ENCODE measurements at regions not wholly inside any gene's neighbourhood (a gene's known extent, or its start where the extent isn't known, plus 50 kb on each side); places are given as distances from the start of the nearest gene placed in this dataset.

DNA sequence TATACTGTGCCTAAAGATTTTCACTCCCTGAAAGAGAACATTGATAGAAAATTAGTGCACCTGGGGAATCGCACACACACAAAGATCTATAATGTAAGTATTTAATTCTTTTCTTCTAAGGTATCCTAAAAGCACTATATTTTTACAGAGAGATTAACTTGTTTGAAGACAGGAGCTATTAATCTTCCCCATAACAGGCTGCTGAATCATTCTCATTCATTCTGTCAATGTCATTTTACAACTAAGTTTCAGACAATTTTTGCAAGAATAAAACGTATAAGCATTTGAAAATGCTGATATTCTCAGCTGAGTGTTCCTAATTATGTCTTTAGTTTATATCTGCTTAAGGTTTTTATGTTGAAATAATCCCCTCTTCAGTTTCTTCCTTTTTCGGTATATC lies 776.7 kb downstream of the NXPH1 start:
- CTCF ChIA-PET, result no interaction called here
- DNase-seq, result no peak
- Histone ChIP-seq H3K9me2 (ENCODE audit: insufficient read depth) (no peaks in the 10 kb centered on the region), H3K4me3 (no peak overlapping the region), H3K27ac (no peak overlapping the region), H3F3A (ENCODE audit: insufficient read depth, low read depth) (no peaks in the 10 kb centered on the region), H3K79me2 (ENCODE audit: low read depth) (no peaks in the 10 kb centered on the region), H3K4me1 (replicated peaks; ENCODE audit: insufficient read depth) (no peaks in the 10 kb centered on the region), H3K27me3 (ENCODE audit: insufficient read depth, low read depth) (no peaks in the 10 kb centered on the region), H3K36me3 (ENCODE audit: low read depth) (no peaks in the 10 kb centered on the region), H3K9me3 (ENCODE audit: insufficient read depth, low read depth) (no peaks in the 10 kb centered on the region), H2AFZ (no peak overlapping the region), H3K4me2 (no peak overlapping the region), H4K20me1 (ENCODE audit: insufficient read depth) (no peaks in the 10 kb centered on the region)
- POLR2A ChIA-PET (ENCODE audit: unreplicated experiment), result no interaction called here
- intact Hi-C loops (cut with micrococcal nuclease; ENCODE audit: unreplicated experiment), result no loop called here
- TF ChIP-seq EZH2 (IDR thresholded peaks at IDR 0.05; ENCODE audit: low read depth), result no peak
- TF ChIP-seq, protein P1, sequence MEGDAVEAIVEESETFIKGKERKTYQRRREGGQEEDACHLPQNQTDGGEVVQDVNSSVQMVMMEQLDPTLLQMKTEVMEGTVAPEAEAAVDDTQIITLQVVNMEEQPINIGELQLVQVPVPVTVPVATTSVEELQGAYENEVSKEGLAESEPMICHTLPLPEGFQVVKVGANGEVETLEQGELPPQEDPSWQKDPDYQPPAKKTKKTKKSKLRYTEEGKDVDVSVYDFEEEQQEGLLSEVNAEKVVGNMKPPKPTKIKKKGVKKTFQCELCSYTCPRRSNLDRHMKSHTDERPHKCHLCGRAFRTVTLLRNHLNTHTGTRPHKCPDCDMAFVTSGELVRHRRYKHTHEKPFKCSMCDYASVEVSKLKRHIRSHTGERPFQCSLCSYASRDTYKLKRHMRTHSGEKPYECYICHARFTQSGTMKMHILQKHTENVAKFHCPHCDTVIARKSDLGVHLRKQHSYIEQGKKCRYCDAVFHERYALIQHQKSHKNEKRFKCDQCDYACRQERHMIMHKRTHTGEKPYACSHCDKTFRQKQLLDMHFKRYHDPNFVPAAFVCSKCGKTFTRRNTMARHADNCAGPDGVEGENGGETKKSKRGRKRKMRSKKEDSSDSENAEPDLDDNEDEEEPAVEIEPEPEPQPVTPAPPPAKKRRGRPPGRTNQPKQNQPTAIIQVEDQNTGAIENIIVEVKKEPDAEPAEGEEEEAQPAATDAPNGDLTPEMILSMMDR (conservative IDR thresholded peaks at IDR 0.05), result no peak
- BruUV-seq (replicated peaks), result no TSS peak

- BruUV-seq (replicated peaks), result no TSS peak
- no peaks in the 10 kb centered on the region for H3F3A ChIP-seq (ENCODE audit: insufficient read depth, low read depth)
- no peaks in the 10 kb centered on the region for H3K4me1 ChIP-seq (replicated peaks; ENCODE audit: insufficient read depth)
- no peak for DNase-seq
- TF ChIP-seq, protein P1 (conservative IDR thresholded peaks at IDR 0.05), result no peak
- no peak for TF ChIP-seq EZH2 (IDR thresholded peaks at IDR 0.05; ENCODE audit: low read depth)
- ChIA-PET CTCF (no interaction called here), POLR2A (ENCODE audit: unreplicated experiment) (no interaction called here)
- H3K9me3 ChIP-seq (ENCODE audit: insufficient read depth, low read depth), result no peaks in the 10 kb centered on the region
- H3K36me3 ChIP-seq (ENCODE audit: low read depth), result no peaks in the 10 kb centered on the region
- H2AFZ ChIP-seq, result no peak overlapping the region
- no peaks in the 10 kb centered on the region for H4K20me1 ChIP-seq (ENCODE audit: insufficient read depth)
- intact Hi-C loops (cut with micrococcal nuclease; ENCODE audit: unreplicated experiment), result no loop called here
- H3K27me3 ChIP-seq (ENCODE audit: insufficient read depth, low read depth), result no peaks in the 10 kb centered on the region
- H3K79me2 ChIP-seq (ENCODE audit: low read depth), result no peaks in the 10 kb centered on the region
- H3K27ac ChIP-seq, result no peak overlapping the region
- no peaks in the 10 kb centered on the region for H3K9me2 ChIP-seq (ENCODE audit: insufficient read depth)
- H3K4me3 ChIP-seq, result no peak overlapping the region
- H3K4me2 ChIP-seq, result no peak overlapping the region
These were observed 783.8 kb downstream of the NXPH1 start for GRCh38 chr7:9217204-9217603.

DNA sequence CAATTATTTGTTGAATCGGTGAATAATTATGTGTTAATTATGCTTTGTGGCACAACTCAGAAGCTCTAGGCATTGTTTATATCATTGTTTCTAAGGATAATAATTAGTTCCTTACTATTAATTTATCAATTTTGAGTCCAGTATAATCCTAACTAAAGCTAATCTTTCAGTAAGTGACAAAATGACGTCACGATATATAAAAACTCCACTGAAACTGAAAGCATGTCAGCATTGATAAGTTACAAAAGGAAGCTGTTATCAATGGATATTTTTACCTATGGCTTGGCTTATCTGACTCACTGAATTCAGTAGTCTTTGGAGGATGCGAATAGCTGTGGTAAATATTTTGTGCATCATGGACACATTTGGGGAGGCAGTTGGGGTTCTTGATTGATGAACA lies 793.1 kb downstream of the NXPH1 start:
- no peaks in the 10 kb centered on the region for H3F3A ChIP-seq (ENCODE audit: insufficient read depth, low read depth)
- H3K4me1 ChIP-seq (replicated peaks; ENCODE audit: insufficient read depth), result no peaks in the 10 kb centered on the region
- ChIA-PET POLR2A (ENCODE audit: unreplicated experiment) (no interaction called here), CTCF (interaction anchor here (0.6 kb wide), 1 partner anchor 13 kb away, joined by 4 read pairs; no protein-coding TSS in a partner anchor)
- no peak for DNase-seq
- H3K4me2 ChIP-seq, result no peak overlapping the region
- H4K20me1 ChIP-seq (ENCODE audit: insufficient read depth), result no peaks in the 10 kb centered on the region
- no peaks in the 10 kb centered on the region for H3K79me2 ChIP-seq (ENCODE audit: low read depth)
- H3K4me3 ChIP-seq, result no peak overlapping the region
- no peak for TF ChIP-seq EZH2 (IDR thresholded peaks at IDR 0.05; ENCODE audit: low read depth)
- TF ChIP-seq, protein P1 (conservative IDR thresholded peaks at IDR 0.05), result no peak
- H3K9me2 ChIP-seq (ENCODE audit: insufficient read depth), result no peaks in the 10 kb centered on the region
- no TSS peak for BruUV-seq (replicated peaks)
- H3K27me3 ChIP-seq (ENCODE audit: insufficient read depth, low read depth), result no peaks in the 10 kb centered on the region
- H3K27ac ChIP-seq, result no peak overlapping the region
- H2AFZ ChIP-seq, result no peak overlapping the region
- no peaks in the 10 kb centered on the region for H3K36me3 ChIP-seq (ENCODE audit: low read depth)
- intact Hi-C loops (cut with micrococcal nuclease; ENCODE audit: unreplicated experiment), result no loop called here
- H3K9me3 ChIP-seq (ENCODE audit: insufficient read depth, low read depth), result no peaks in the 10 kb centered on the region
